ENCODE measurements at regions not wholly inside any gene's neighbourhood (a gene's known extent, or its start where the extent isn't known, plus 50 kb on each side); places are given as distances from the start of the nearest gene placed in this dataset.
A peak's percentile ranks its signal among the peaks of the same experiment; 100 is the strongest.

DNA sequence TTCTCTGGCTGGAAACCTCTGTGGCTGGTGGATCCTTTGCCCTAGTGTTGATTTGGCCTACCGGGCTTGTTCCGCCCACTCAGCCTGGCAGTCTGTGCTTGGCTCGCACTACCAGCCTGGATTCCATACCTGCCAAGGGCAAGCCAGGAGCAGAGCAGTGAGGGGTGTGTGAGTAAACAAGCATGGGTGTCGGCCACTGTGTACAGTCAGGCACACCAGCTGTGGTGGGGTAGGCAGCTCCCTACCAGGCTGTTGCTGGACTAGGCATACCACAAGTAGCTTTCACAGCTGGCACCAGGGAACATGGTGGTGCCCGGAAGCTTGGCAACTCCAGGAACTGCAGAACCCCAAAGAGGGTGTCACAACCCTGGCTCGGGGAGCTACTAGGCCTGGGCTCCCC is 942.9 kb upstream of the LRRN3 start:
- DNase-seq (peak in 1 of 6 donors; percentile 19), ATAC-seq (no peak), FAIRE-seq (no peak)
- Histone ChIP-seq H3K4me1 (no peaks in the 10 kb centered on the region), H3K36me3 (no peaks in the 10 kb centered on the region), H3K27ac (no peak overlapping the region), H3K4me3 (no peak overlapping the region), H3K9me3 (no peaks in the 10 kb centered on the region), H3K27me3 (peaks cover 0 to 2% (median 0%) of the 10 kb centered on the region in 4 donors)
- 84 to 95% methylated on average over 6 of the region's 6 CpGs for WGBS, 2 donors
- intact Hi-C loops (cut with DNase I) = no loop called here
- TF ChIP-seq CTCF (IDR thresholded peaks at IDR 0.05) = no peak

DNA sequence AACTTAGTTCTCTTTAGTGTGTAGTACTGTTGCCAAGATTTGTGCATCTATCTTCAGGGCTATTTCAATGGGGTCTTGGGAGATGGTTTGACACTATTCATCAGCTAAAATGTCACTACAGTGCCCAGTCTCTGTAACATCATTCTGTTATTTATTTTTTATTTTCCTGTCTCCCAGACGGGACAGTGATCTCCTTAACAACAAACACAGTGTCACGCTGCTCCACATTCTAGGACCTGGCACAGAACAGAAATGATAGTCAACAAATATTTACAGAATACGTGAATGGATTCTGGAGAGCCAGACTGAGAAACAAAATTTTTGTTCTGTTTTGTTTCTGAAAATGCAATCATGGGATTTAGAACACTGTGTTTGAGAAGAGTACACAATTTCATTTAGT is 937.7 kb upstream of the LRRN3 start:
- WGBS, 2 donors = 37 to 40% methylated on average over 3 of the region's 3 CpGs
- FAIRE-seq = no peak

GRCh38 chr7:110156511-110156910 is 934.4 kb upstream of the LRRN3 start:
- no peak for TF ChIP-seq CTCF (IDR thresholded peaks at IDR 0.05)
- 86 to 100% methylated on average over 1 of the region's 1 CpG for WGBS, 2 donors

More for the DNA sequence above, 937.7 kb upstream of the LRRN3 start:
- no peaks in the 10 kb centered on the region for H3K36me3 ChIP-seq
- peaks cover 0 to 2% (median 0%) of the 10 kb centered on the region in 4 donors for H3K27me3 ChIP-seq
- DNase-seq = no peak
- no peak overlapping the region for H3K27ac ChIP-seq
- no peak overlapping the region for H3K4me3 ChIP-seq
- no peak for TF ChIP-seq CTCF (IDR thresholded peaks at IDR 0.05)
- H3K9me3 ChIP-seq = no peaks in the 10 kb centered on the region
- no peaks in the 10 kb centered on the region for H3K4me1 ChIP-seq
- no peak for ATAC-seq
- intact Hi-C loops (cut with DNase I) = no loop called here

GRCh38 chr7:110157631-110158362 is 933.1 kb upstream of the LRRN3 start:
- Histone ChIP-seq H3K4me1 (no peaks in the 10 kb centered on the region), H3K4me3 (no peak overlapping the region), H3K36me3 (no peaks in the 10 kb centered on the region), H3K9me3 (no peaks in the 10 kb centered on the region), H3K27ac (no peak overlapping the region), H3K27me3 (no peaks in the 10 kb centered on the region)
- ATAC-seq (no peak), DNase-seq (no peak), FAIRE-seq (no peak)
- 0 to 2% methylated on average over 1 of the region's 1 CpG for WGBS, 2 donors
- intact Hi-C loops (cut with DNase I) = no loop called here
- no peak for TF ChIP-seq CTCF (IDR thresholded peaks at IDR 0.05)

More at GRCh38 chr7:110156511-110156910, 934.4 kb upstream of the LRRN3 start:
- Histone ChIP-seq H3K27ac (no peak overlapping the region), H3K9me3 (no peaks in the 10 kb centered on the region), H3K27me3 (no peaks in the 10 kb centered on the region), H3K4me3 (no peak overlapping the region), H3K4me1 (no peaks in the 10 kb centered on the region), H3K36me3 (no peaks in the 10 kb centered on the region)
- no peak for DNase-seq
- FAIRE-seq = no peak
- intact Hi-C loops (cut with DNase I) = no loop called here
- no peak for ATAC-seq

DNA sequence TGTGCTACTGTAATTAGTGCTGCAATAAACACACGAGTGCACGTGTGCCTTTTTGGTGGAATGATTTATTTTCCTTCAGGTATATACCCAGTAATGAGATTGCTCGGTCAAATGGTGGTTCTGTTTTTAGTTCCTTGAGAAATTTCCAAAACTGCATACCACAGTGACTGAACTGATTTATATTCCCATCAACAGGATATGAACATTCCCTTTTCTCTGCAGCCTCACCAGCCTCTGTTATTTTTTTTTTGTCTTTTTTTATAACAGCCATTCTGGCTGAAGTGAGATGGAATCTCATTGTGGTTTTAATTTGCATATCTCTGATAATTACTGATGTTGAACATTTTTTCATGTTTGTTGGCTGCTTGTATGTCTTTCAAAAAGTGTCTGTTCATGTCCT is 922.9 kb upstream of the LRRN3 start:
- Histone ChIP-seq H3K27me3 (no peaks in the 10 kb centered on the region), H3K4me1 (no peaks in the 10 kb centered on the region), H3K27ac (no peak overlapping the region), H3K36me3 (no peaks in the 10 kb centered on the region), H3K9me3 (no peaks in the 10 kb centered on the region), H3K4me3 (no peak overlapping the region)
- ATAC-seq (no peak), FAIRE-seq (no peak), DNase-seq (no peak)
- intact Hi-C loops (cut with DNase I) = no loop called here
- WGBS, 2 donors = 67 to 75% methylated on average over 3 of the region's 3 CpGs
- TF ChIP-seq CTCF (IDR thresholded peaks at IDR 0.05) = no peak

Measured in pancreas (tissue), 10 donors.